ENCODE measurements at regions not wholly inside any gene's neighbourhood (a gene's known extent, or its start where the extent isn't known, plus 50 kb on each side); places are given as distances from the start of the nearest gene placed in this dataset.
"Not testable (repeated sequence)": the region's sequence is repeated elsewhere in the genome, so short reads cannot be mapped to it uniquely, and the experiment has no call there.

DNA sequence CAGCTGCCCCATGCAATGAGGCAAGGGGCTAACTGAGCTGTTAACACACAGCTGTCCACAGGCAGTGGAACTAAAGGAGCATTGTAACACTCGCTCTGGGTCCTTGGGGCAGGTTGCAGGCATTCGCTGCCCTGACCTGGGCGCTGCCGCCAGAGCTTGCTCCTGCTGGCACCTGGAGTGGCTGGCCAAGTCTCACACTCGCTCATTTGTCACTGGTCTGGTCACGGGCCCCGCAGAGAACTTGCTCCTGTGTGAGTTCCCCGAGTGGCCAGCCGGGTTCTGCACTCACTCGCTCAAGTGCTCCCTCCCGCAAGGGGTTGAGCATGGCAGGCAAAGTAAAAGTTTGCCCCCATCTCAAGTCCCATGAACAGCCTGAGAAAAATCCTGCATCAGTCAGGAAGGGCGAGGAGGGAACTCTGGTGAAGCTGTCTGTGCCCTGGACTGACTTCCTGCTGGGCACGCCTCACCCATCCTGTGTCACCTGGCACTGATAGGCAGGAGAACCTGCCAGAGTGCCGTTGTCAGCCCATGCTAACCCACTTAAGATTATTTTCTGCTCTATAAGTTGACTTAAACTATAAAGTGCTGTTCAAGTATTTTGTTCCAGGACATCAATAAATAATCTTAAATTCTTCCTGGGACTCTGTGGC lies 934.8 kb upstream of the GYPC start:
- DNase-seq, result no peak

DNA sequence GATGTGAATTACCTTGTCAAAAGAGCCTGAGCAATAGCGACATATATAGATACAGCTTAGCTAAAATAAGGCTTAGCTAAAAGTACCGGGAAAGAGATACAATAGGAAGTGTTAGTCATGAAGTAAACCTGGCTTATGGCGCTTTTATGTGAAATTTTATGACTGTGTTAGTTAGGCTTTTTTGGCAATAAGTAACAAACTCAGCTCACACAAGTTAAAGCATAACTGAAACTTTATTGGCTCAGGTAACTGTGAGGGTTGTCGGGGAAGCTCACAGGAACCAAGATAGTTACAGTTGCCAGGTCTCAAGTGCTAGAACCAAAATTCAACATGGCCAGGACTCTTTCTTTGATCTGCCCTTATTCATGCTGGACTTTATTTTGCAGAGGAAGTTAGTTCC lies 925.0 kb upstream of the GYPC start:
- no peak for DNase-seq

DNA sequence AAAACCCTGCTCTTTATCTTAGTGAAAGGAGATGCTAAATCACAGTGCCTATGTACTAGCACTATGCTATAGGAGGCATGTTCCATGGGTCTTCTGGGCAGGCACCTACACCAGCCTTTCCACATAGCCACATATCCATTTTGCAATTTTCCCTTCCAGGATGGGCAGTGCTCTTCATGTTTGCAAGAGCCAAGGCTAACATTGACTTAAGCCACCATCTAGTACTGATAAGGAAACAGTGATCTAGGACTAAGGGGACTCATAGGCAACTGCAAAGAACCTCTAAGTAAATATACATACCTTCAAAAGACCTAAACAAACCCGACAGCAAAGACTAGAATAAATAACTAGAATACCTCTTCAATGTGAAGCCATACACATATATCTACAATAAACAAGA lies 919.7 kb upstream of the GYPC start:
- no peak for DNase-seq

DNA sequence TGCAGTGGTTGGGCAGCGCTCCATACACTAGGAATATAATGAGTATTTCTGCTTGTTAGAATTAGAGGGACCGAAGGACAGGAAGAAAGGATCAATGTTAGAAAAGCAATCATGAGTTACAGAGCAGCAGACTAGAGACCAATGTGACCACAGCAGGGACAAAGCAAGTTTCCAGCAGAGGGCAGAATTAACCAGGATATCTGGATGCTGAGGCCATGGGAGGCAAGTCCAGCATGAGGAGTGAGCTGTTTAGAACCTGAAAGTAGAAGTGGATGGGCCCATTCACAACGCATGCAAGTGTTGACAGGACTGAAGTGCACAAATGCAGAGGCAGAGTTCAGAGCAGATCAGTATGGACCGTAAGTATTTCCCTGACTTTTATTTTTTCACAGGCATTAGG lies 910.4 kb upstream of the GYPC start:
- DNase-seq, result peak in 1 of 2 donors; percentile 9

DNA sequence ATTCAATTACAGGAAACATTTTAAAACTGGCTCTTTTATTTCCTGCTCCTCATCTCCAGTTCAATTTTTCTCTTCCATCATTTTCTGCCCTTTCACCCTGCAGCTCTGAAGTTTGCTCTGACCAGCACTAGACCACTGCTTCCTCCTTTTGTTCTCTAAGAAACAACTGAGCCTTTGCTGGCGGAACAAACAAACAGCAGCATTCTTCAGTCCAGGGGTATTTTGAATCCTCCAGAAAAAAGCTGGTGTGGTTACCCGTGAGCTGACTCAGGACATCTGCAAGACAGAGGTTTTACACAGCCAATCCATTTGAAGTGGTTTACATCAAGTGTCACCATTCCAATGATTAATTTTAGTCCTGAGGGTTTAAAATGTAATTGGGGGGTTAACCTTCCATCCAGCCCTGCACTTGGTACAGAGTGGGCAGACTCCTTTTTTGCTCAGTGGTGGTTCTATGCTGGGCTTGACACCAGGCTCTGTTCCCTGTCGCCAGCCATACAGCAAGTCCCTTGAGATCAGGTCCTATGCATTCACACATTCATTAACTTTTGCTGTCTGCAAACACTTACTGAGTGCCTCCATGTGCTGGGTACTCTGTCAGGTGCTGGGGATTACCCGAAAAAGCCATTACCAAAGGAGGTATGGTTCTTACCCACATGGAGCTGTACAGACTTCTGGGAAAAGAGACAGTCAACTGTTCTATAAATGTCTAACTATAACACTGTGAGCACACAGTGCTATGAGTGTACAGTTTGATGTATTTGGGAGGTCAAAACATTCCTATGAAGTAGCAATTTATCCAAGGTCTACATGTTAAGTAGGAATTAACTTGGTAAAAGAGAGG lies 909.4 kb upstream of the GYPC start:
- DNase-seq, result no peak

DNA sequence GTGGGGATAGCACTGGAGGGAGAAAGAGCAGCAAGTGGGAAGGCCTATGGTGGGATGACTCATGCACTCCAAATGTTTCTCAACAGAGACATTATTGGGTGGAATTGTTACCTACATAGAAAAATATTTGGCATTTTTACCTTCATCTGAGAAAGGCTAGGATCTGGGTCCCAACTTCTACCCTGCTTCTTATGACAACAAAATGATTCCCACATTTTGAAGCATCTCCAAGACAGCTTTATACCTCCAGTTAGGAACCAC lies 908.9 kb upstream of the GYPC start:
- DNase-seq, result no peak

DNA sequence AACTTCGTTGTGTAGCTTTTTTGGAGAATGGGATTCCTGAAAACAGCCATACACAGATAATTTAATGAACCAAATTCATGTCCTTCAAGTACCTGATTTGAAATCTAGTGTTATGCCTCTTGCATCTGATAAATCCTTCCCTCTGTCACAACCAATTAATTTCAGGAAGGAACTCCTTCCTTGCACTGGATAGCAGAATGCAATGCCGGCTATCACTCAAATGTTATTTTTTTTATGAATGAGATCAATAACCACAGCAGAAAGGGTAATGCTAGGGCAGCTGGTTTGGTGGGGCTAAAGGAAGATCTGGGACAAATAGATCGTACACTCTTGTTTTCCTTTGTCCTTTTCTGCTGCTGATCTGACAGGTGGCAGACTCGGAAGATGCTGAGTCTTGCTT lies 899.5 kb upstream of the GYPC start:
- no peak for DNase-seq

DNA sequence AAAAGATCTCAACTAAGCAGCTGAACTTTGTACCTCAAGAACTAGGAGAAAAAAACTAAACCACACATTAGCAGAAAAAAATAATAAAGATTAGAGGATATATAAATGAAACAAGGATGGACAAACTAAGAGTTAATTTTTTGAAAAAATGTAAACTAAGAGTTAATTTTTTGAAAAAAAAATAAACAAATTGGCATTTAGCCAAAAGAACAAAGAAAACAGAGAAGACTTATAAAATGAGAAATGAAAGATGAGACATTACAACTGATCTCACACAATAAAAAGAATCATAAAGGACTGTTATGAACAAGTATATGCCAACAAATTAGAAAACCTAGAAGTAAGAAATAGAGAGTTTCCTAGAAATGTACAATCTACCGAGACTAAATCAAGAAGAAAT lies 859.2 kb upstream of the GYPC start:
- no peak for DNase-seq

DNA sequence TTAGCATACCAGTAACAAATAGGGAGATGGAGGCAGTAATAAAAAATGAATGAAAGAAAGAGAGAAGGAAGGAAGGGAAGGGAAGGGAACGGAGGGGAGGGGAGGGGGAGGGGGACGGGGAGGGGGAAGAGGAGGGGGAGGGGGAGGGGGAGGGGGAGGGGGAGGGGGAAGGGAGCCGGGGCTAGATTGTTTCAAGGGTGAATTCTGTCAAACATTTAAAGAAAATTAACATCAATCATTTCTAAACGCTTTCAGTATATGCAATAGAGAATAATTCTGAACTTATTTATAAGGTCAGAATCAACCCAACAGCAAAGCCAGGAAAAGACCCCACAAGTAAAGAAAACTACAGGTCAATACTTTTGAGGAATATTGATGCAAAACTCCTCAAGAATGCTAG lies 858.8 kb upstream of the GYPC start:
- no peak for DNase-seq

DNA sequence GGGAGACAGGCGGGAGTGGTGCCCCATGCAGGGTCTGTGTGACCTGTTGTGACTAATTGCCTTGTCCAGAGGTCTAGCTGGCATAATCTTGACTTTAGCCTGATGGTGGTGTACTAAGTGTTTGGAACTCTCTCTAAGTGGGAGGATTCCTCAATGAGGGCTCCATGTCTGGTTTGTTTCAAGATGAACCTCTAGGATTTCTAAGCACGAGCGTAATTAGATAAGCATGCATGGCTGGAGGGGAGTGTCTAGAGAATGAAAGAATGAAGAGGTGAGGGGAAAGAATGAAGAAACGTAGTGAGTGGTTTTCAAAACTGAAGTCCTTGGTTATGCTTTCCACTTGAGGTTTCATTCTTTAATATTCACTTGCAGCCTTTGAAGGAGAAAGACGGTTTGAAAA lies 833.2 kb upstream of the GYPC start:
- no peak for DNase-seq

DNA sequence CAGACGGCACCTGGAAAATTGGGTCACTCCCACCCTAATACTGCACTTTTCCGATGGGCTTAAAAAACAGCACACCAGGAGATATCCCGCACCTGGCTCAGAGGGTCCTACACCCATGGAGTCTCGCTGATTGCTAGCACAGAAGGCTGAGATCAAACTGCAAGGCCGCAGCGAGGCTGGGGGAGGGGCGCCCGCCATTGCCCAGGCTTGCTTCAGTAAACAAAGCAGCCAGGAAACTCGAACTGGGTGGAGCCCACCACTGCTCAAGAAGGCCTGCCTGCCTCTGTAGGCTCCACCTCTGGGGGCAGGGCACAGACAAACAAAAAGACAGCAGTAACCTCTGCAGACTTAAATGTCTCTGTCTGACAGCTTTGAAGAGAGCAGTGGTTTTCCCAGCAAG lies 830.2 kb upstream of the GYPC start:
- not testable (repeated sequence) for DNase-seq

DNA sequence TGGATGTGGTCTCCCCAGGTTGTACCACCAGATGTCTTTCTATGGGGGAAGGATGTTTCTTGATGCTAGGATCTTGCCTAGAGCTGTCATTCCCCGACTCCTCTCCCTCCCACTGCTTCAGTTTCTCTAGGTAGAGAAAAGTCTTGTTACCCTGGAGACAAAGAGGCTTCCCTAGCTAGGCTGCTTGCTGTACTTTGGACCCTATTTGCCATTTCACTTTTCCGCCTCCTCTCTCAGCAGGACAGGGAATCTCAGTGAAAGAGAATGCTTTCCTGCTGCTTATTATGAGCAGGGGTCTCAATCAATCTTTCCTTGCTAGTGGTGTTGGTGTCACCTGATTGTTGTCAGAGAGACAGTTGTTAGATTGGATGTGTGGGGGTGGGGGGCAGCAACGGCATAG lies 818.8 kb upstream of the GYPC start:
- DNase-seq, result no peak

DNA sequence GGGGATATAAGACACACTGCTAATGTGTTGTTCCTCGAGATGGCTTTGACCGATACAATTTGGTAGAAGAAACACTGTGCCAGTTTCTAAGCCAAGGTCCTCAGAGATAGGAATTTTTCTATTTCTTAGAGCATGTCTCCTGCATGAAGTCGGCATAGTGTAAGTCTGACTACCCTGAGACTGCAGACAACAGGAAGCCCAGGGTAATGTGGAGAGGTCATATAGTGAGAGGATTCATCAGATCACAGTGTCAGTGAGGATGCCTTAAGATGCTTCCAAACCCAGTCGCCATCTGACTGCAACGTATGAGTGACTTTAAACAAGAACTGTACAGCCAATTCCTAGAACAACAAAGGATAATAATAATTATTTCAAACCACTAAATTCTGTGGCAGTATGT lies 818.3 kb upstream of the GYPC start:
- no peak for DNase-seq

DNA sequence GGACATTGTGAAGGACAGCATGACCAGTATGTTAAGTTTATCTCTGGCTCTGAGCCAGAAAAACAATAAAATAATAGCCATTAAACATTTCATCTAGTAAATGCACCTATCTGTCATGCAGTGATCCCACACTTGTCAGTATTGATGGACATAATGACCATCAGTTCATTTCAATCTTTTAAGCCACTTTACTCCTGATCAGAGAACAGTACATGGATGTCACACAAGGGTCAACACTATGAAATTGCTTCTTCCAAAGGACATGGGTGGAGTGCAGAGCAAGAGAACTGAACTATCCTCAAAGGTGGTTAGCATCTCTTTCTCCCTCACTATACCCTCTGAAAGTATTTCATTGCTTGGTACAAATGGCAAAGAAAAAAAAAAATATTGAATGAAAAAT lies 816.0 kb upstream of the GYPC start:
- no peak for DNase-seq

DNA sequence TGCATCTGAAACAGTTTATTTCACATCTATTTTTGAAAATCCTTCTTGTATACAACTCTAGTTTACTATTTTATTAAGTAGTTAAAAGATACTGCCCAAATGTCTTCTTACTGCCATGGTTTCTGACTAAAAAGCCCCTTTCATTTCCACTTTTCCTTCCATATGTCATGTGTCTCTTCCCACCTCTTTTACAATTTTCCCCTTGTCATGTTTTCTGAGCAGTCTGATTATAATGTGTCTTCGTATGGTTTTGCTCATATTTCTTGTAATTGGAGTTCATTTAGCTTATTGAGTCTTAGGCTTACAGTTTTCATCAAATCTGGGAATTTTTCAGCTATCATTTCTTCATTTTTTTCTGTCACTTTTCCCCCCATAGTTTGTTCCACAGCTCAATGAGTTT lies 813.9 kb upstream of the GYPC start:
- DNase-seq, result no peak

DNA sequence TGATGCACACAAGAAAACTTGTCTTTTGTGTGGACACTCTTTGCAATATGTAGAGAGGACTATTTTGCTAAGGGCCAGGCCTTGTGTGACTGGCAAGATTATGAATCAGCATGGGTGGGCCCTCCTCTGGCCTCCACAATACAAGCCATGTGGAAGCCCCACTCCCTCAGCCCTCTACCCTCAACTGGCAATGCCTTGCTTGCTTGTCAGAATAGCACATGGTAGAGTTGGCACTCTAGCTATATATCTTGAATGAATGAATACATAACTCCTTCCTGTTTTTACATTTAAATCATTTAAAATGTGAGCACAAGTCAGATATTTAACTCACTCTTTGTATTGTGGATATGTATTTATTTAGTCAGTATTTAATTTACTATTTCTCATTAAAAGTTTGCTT lies 805.4 kb upstream of the GYPC start:
- DNase-seq, result no peak

DNA sequence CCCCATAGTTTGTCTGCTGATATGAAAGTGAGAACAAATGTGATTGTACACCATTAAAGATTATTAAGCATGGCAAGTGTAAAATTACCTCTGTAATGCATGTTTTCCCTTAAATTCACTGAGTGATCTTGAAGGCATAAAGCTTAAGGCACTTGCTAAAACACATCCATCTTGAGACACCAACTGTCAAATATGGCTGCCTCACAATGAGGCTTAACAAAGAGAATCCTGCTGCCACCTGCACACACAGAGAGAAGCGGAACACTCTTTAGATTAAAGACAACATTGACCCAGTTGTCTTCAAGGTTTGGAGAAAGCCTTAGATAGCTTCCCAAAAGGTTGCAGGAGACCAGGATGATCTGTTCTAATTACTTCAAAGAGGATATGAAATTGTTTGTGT lies 803.6 kb upstream of the GYPC start:
- no peak for DNase-seq

DNA sequence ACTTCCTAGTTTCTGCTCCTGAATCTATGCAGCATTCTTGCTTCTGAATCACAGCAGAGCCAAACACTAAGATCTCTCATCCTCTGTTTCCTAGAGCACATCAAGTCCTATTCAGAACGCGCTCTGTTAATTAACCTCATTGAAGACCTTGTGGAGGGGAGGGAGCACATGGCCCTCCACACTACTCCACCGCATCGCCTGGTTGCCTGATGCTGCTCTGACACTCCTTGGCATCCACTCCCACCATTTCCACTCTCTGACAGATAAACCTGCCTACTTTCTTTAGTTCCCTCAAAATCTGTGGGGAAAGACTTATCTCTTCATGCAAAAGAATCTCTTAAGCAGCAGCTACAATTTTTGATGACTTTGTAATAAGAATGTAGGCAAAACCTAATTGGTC lies 802.3 kb upstream of the GYPC start:
- DNase-seq, result no peak

DNA sequence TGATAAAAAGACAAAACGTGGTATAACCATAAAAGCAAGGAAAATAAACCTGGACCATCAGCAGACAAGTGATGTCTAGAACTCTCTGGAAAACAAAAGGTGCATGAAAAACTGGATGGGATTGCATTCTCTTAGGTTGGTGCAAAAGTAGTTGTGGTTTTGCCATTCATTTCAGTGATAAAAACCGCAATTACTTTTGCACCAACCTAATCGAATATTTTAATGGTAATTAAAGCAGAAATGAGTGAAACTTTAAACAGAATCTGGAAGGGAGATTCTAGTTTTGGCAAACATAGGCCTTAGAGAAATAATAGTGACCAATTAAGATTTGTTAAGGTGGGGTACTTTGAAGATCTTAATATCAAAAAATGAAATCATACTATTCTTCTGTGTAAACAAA lies 800.8 kb upstream of the GYPC start:
- DNase-seq, result no peak

DNA sequence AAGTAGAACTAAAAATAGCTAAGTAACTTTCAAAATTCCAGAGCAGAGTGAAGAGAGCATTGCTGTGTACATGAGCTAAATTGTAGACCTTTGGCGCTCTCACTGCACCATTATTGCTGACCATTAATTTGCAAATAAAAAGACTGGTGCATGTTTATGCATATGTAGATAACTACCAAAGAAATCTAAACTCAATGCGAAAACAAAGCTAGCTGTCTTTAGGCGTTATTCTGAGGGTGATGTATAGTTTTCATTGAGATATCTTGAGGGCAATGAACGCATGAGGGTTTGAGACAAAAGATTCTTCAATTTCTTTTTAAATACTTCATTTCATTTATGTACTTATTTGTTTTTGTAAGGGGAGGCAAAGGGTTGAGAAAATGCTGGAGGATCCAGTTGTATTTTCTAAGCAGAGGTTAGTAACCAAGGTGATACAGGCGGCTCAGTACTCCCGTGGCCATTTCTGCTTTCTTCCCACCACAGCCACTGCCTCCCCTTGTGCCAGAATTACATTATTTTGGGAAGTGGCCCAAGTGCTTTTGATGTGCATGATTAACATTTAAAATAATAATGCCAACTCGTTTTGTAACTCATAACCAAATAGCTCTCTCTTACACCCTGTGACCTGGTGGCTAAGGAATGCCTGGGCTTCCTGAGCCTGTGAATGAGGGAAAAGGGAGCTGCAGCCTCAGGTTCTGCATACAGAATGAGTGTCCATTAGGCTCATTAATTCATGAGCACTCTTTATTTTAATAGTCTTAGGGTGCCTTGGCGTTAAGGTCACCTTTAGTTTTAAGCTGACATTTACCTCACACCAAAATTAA lies 797.8 kb upstream of the GYPC start:
- DNase-seq, result no peak

DNA sequence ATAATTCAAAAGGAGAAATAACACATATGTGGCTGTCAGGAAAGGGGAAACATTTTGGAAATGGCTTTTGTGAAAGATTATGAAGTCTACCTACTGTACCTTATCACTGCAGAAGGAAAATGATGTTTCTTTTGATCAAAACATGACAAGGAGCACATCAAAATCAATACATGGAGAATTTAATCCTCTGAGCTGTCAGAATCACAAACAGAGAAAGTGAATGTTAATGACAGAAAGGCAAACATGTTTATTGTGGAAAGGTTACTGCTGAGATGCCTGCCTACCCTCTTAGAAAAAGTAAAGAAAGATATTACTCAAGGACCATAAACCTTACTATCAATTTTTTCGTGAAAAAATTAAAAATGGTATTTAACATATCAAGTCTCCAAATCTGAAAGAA lies 794.5 kb upstream of the GYPC start:
- no peak for DNase-seq

DNA sequence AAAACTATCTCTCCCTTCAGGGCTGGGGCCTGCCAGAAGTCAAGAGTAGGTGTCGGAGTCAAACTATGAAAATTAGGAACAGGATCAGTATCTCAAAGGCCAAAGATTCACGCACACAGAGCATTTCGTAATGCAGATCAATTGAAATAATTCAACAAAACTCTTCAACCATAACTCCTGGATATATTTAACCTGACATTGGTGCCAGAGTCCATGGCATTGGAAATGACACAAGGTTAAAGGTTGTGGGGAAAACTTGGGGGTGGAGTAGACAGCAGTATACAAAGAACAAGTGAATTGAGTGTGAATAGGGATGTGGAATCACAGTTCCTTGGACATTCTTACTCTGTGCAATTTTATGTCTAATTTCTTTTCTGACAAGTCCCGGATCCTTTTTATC lies 788.0 kb upstream of the GYPC start:
- no peak for DNase-seq

DNA sequence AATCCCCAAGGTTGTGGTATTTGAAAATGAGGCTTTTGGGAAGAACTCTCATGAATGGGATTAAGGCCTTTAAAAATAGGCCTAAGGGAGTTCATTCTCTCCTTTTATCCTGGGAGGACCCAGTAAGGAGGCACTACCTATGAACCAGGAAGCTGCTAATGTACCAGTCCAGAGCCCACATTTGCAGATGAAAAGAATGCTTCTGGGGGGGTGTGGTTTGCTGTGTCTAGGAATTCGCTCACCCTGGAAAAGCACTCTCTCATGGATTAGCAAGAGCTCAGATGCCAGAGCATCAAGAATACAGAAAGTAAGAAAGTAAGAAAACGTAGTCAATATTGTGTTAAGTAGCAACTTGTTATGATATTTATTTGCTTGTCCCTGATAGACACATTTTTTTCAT lies 785.7 kb upstream of the GYPC start:
- no peak for DNase-seq

DNA sequence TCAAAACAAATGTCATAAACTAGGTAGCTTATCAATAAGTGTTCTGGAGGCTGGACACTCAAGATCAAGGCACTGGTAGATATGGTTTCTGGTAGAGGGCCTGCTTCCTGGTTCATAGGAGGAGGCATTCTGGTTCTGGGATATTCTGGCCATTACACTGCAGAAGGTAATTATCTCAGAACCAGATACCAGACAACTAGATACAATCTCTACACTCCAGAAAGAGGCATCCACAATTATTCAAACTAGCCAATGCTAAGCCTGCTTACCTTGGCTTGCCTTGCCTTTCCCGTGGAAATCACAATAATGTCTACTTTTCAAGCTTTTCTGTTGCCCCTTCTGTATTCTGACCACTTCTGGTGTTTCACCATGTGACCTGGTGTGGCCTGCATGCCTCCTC lies 785.2 kb upstream of the GYPC start:
- DNase-seq, result no peak
